Panc1 (cell line): ENCODE measurements at regions not wholly inside any gene's neighbourhood (a gene's known extent, or its start where the extent isn't known, plus 50 kb on each side); places are given as distances from the start of the nearest gene placed in this dataset.

Experiments
- POLR2AphosphoS5 ChIP-seq: IDR thresholded peaks from 2 replicates; pipeline ENCODE4 v1.6.1; 2012; ENCODE audit warnings: mild to moderate bottlenecking, low read depth, low read length, moderate library complexity
- SIN3A ChIP-seq: IDR thresholded peaks from 2 replicates; pipeline ENCODE4 v1.6.1; 2012; ENCODE audit warnings: low read depth, mild to moderate bottlenecking, low read length, moderate library complexity, borderline replicate concordance; ENCODE audit not compliant: insufficient read depth
- TCF7L2 ChIP-seq: IDR thresholded peaks from 2 replicates; pipeline ENCODE4 v1.6.1; 2011; ENCODE audit warnings: mild to moderate bottlenecking, low read depth, low read length, inconsistent platforms
- TF ChIP-seq, protein P1 (sequence below): fragments of 450-650 bp; IDR thresholded peaks from 2 replicates; pipeline ENCODE4 v1.5.1; 2017; ENCODE audit warnings: mild to moderate bottlenecking
- TF ChIP-seq, protein P2 (sequence below), 2 experiments: IDR thresholded peaks; 2 replicates each; pipeline ENCODE4 v1.6.1; 2011 to 2012; ENCODE audit warnings: low read depth in 2 of 2, control low read depth in 1 of 2, low read length in 1 of 2, mild to moderate bottlenecking in 1 of 2, moderate library complexity in 1 of 2; ENCODE audit not compliant: insufficient read depth in 1 of 2

DNA sequence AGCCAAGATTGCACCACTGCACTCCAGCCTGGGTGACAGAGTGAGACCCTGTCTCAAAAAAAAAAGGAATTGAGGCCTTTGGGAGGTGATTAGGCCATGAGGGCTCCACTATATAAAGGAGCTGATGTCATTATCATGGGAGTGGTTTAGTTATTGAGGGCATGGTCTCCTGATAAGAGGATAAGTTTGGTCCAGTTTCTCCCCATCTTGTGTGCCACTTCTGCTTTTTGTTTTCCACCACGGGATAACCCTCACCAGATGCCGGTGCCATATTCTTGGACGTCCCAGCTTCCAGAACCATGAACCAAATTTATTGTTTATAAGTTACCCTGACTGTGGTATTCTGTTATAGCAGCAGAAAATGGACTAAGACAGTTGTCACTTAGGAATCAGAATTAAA is 125.8 kb downstream of the C1D start:
- TF ChIP-seq, protein P1, sequence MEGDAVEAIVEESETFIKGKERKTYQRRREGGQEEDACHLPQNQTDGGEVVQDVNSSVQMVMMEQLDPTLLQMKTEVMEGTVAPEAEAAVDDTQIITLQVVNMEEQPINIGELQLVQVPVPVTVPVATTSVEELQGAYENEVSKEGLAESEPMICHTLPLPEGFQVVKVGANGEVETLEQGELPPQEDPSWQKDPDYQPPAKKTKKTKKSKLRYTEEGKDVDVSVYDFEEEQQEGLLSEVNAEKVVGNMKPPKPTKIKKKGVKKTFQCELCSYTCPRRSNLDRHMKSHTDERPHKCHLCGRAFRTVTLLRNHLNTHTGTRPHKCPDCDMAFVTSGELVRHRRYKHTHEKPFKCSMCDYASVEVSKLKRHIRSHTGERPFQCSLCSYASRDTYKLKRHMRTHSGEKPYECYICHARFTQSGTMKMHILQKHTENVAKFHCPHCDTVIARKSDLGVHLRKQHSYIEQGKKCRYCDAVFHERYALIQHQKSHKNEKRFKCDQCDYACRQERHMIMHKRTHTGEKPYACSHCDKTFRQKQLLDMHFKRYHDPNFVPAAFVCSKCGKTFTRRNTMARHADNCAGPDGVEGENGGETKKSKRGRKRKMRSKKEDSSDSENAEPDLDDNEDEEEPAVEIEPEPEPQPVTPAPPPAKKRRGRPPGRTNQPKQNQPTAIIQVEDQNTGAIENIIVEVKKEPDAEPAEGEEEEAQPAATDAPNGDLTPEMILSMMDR, result no peak
- TF ChIP-seq TCF7L2 (no peak), POLR2AphosphoS5 (no peak), SIN3A (no peak)
- TF ChIP-seq, protein P2, sequence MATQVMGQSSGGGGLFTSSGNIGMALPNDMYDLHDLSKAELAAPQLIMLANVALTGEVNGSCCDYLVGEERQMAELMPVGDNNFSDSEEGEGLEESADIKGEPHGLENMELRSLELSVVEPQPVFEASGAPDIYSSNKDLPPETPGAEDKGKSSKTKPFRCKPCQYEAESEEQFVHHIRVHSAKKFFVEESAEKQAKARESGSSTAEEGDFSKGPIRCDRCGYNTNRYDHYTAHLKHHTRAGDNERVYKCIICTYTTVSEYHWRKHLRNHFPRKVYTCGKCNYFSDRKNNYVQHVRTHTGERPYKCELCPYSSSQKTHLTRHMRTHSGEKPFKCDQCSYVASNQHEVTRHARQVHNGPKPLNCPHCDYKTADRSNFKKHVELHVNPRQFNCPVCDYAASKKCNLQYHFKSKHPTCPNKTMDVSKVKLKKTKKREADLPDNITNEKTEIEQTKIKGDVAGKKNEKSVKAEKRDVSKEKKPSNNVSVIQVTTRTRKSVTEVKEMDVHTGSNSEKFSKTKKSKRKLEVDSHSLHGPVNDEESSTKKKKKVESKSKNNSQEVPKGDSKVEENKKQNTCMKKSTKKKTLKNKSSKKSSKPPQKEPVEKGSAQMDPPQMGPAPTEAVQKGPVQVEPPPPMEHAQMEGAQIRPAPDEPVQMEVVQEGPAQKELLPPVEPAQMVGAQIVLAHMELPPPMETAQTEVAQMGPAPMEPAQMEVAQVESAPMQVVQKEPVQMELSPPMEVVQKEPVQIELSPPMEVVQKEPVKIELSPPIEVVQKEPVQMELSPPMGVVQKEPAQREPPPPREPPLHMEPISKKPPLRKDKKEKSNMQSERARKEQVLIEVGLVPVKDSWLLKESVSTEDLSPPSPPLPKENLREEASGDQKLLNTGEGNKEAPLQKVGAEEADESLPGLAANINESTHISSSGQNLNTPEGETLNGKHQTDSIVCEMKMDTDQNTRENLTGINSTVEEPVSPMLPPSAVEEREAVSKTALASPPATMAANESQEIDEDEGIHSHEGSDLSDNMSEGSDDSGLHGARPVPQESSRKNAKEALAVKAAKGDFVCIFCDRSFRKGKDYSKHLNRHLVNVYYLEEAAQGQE (IDR thresholded peaks at IDR 0.05; ENCODE audit: insufficient read depth in 1 of 2, low read depth in 2 of 2, low read length in 1 of 2), result no peak
